AG04450 (cell line): ENCODE measurements at regions not wholly inside any gene's neighbourhood (a gene's known extent, or its start where the extent isn't known, plus 50 kb on each side); places are given as distances from the start of the nearest gene placed in this dataset.

ENCODE experiments used
- CTCF ChIA-PET: fragments of 300-600, 350-600 bp; formaldehyde crosslinking; extraction: SDS; loops from one replicate; lab custom pipeline; 2022; ENCODE audit warnings: antibody characterized with exemption, inconsistent platforms; lab: Charles Lee
- POLR2A ChIA-PET: fragments of 350-600 bp; formaldehyde crosslinking; extraction: SDS; loops from one replicate; lab custom pipeline; 2021; ENCODE audit warnings: antibody characterized with exemption, inconsistent platforms; lab: Yijun Ruan, JAX
- DNase-seq: peaks from one replicate; pipeline ENCODE4 v3.0.0-alpha.2; 2011; ENCODE audit warnings: low read depth, low spot score
- H3K27ac ChIP-seq: one replicate; pipeline ENCODE4 v1.5.1; 2012; ENCODE audit warnings: low read depth, low read length, control low read depth
- H3K27me3 ChIP-seq: one replicate; pipeline ENCODE4 v1.6.0; 2012; ENCODE audit warnings: low read length; ENCODE audit not compliant: control insufficient read depth, insufficient read depth
- H3K4me3 ChIP-seq: 2 replicates; pipeline ENCODE4 v1.5.1; 2011; ENCODE audit warnings: mild to moderate bottlenecking, low read depth, low read length, control low read depth
- H3K9me3 ChIP-seq: 2 replicates; pipeline ENCODE4 v1.5.1; 2012; ENCODE audit warnings: low read length; ENCODE audit not compliant: control insufficient read depth, insufficient read depth
- TF ChIP-seq, protein P1 (sequence below): IDR thresholded peaks from 2 replicates; pipeline ENCODE4 v1.5.1; 2011; ENCODE audit warnings: low read depth, low read length, control low read depth, inconsistent platforms

DNA sequence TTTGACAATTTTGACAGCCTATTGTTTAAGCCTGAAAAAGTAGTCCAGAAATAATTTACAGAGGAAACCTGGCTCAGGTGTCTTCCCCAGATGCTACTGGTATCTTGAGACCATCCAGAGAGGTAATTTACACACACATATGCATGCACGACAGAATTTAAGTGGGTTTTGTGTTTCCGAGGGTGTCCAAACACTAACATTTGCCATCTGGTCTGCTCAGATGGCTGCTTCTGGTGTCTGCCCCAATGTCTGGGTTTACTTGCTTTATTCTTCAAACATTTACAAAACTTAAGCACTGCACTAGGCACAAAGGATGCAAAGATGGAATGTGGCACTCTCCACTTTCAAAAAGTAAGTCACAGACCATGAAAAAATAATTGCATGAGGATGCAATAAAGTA is 226.6 kb upstream of the EGLN3 start:
- DNase-seq = no peak
- POLR2A ChIA-PET = no interaction called here
- Histone ChIP-seq H3K27ac (no peak overlapping the region), H3K9me3 (no peaks in the 10 kb centered on the region), H3K27me3 (peaks cover 2% of the 10 kb centered on the region), H3K4me3 (no peak overlapping the region)
- CTCF ChIA-PET = no interaction called here
- TF ChIP-seq, protein P1, sequence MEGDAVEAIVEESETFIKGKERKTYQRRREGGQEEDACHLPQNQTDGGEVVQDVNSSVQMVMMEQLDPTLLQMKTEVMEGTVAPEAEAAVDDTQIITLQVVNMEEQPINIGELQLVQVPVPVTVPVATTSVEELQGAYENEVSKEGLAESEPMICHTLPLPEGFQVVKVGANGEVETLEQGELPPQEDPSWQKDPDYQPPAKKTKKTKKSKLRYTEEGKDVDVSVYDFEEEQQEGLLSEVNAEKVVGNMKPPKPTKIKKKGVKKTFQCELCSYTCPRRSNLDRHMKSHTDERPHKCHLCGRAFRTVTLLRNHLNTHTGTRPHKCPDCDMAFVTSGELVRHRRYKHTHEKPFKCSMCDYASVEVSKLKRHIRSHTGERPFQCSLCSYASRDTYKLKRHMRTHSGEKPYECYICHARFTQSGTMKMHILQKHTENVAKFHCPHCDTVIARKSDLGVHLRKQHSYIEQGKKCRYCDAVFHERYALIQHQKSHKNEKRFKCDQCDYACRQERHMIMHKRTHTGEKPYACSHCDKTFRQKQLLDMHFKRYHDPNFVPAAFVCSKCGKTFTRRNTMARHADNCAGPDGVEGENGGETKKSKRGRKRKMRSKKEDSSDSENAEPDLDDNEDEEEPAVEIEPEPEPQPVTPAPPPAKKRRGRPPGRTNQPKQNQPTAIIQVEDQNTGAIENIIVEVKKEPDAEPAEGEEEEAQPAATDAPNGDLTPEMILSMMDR = no peak

GRCh38 chr14:34175574-34175973 is 224.7 kb upstream of the EGLN3 start:
- peaks cover 2% of the 10 kb centered on the region for H3K27me3 ChIP-seq
- H3K27ac ChIP-seq = no peak overlapping the region
- TF ChIP-seq, protein P1 = no peak
- CTCF ChIA-PET = no interaction called here
- H3K4me3 ChIP-seq = no peak overlapping the region
- no peaks in the 10 kb centered on the region for H3K9me3 ChIP-seq
- no peak for DNase-seq
- POLR2A ChIA-PET = no interaction called here

DNA sequence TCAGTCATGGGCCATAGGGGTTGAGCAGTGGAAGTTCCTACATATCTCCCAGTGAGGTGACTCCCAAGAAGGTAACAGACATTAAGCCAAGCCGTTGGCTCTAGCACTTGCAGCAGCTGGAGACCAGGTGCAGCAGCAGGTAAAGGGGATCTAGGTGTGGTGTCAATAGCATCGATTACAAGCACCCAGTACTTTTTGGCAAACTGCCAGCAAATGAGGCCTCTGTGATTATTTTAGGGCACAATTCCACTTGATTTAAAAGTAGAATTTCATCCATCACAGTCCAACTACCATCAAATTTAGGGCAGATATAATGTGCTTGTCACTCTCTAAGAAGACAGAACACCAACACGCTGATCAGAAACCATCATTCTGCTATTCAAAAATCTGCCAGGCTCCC is 224.1 kb upstream of the EGLN3 start:
- TF ChIP-seq, protein P1 = no peak
- Histone ChIP-seq H3K9me3 (no peaks in the 10 kb centered on the region), H3K27ac (no peak overlapping the region), H3K27me3 (peaks cover 2% of the 10 kb centered on the region), H3K4me3 (no peak overlapping the region)
- ChIA-PET CTCF (interaction anchor here (0.5 kb wide), 1 partner anchor 39 kb away, joined by 3 read pairs; no protein-coding TSS in a partner anchor), POLR2A (no interaction called here)
- DNase-seq = no peak

DNA sequence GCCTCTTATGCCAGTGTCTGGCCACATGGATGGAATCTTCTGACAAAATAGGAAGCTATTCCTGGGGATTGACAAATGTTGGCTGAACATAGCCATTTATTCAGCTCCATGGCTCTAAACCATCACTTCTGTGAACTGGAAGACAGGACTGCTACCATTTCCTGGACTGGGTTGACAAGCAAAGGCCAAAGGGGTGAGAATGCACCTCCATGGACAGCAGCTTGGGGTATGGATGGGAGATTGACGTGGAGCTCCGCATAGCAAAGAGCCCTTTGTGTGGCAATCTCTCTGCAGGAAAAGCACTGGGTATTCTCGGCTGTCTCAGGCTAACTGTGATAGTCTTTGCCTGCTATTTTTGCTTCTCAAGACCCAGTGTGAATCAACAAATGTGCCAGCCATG is 223.0 kb upstream of the EGLN3 start:
- ChIA-PET CTCF (no interaction called here), POLR2A (no interaction called here)
- TF ChIP-seq, protein P1 = no peak
- no peak for DNase-seq
- Histone ChIP-seq H3K4me3 (no peak overlapping the region), H3K27ac (no peak overlapping the region), H3K9me3 (no peaks in the 10 kb centered on the region), H3K27me3 (peaks cover 2% of the 10 kb centered on the region)

DNA sequence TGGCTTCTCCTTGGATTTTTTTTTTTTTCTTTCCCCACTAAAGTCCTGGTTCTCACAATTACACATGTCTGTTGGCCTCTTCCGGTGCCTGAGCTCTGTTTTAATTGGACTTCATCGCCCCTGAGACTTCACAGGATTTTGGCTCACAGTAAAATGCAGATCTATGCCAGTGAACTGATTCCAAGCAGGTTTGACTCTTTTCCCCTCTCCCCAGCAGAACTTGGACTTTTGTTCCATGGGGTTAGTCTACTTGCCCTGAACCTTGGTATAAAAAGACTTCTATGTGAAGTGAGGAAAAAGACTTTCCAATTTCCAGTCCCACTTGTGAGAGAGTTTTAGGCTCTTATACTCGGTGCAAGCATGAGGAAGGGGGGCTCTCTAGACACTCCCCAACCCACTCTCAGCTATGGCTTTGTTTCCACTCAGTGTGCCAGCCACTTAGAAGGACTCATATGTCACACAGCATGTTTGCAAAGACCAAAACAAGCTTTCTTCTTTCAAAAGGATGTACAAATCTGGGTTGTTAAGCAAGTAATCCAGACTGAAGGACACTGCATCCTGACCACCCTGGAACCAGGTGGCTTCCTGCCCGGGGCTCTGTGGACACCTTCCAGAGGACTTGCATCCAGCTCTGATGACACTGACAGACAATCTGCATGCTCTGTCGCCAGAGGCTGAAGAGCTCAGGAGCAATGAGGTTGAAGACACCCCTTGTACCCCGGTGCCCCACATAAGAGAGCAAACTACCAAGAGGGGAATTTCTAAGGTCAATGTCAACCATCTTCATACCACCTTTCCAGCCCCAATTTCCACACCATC is 221.9 kb upstream of the EGLN3 start:
- TF ChIP-seq, protein P1 = no peak
- POLR2A ChIA-PET = no interaction called here
- Histone ChIP-seq H3K9me3 (no peaks in the 10 kb centered on the region), H3K27ac (no peak overlapping the region), H3K4me3 (no peak overlapping the region), H3K27me3 (peaks cover 2% of the 10 kb centered on the region)
- DNase-seq = no peak
- CTCF ChIA-PET = no interaction called here
